Fibroblast of peridontal ligament (primary cell): ENCODE measurements at regions not wholly inside any gene's neighbourhood (a gene's known extent, or its start where the extent isn't known, plus 50 kb on each side); places are given as distances from the start of the nearest gene placed in this dataset.
"Not testable (repeated sequence)": the region's sequence is repeated elsewhere in the genome, so short reads cannot be mapped to it uniquely, and the experiment has no call there.

ENCODE experiments used
- DNase-seq: peaks from one replicate; pipeline ENCODE4 v3.0.0-alpha.2; 2010; ENCODE audit errors: extremely low read depth

GRCh38 chr6:148602136-148602535 lies 144.7 kb upstream of the UST start:
- no peak for DNase-seq

GRCh38 chr6:148608199-148608951 lies 138.5 kb upstream of the UST start:
- peak; percentile 34 for DNase-seq

- DNase-seq, result peak; percentile 55
Measured at GRCh38 chr6:148611213-148611612, 135.6 kb upstream of the UST start.

GRCh38 chr6:148612043-148612442 lies 134.8 kb upstream of the UST start:
- no peak for DNase-seq

- DNase-seq, result no peak
Measured at GRCh38 chr6:148614602-148615001, 132.2 kb upstream of the UST start.

GRCh38 chr6:148616841-148617240 lies 130.0 kb upstream of the UST start:
- DNase-seq, result peak; percentile 30

- DNase-seq, result no peak
Measured at GRCh38 chr6:148617530-148617929, 129.3 kb upstream of the UST start.

- DNase-seq, result no peak
Measured at GRCh38 chr6:148619891-148620290, 126.9 kb upstream of the UST start.

GRCh38 chr6:148620579-148621298 lies 126.1 kb upstream of the UST start:
- DNase-seq, result no peak

GRCh38 chr6:148625609-148626008 lies 121.2 kb upstream of the UST start:
- DNase-seq, result no peak

GRCh38 chr6:148628251-148628650 lies 118.6 kb upstream of the UST start:
- DNase-seq, result no peak

GRCh38 chr6:148629181-148629580 lies 117.6 kb upstream of the UST start:
- peak; percentile 18 for DNase-seq

GRCh38 chr6:148629592-148630465 lies 117.0 kb upstream of the UST start:
- no peak for DNase-seq

GRCh38 chr6:148635070-148635743 lies 111.6 kb upstream of the UST start:
- no peak for DNase-seq

GRCh38 chr6:148641836-148642235 lies 105.0 kb upstream of the UST start:
- DNase-seq, result not testable (repeated sequence)

GRCh38 chr6:148643208-148643607 lies 103.6 kb upstream of the UST start:
- not testable (repeated sequence) for DNase-seq

- DNase-seq, result not testable (repeated sequence)
Measured at GRCh38 chr6:148645049-148645448, 101.8 kb upstream of the UST start.

GRCh38 chr6:148648754-148649453 lies 97.9 kb upstream of the UST start:
- DNase-seq, result no peak

GRCh38 chr6:148649454-148649963 lies 97.3 kb upstream of the UST start:
- no peak for DNase-seq

- DNase-seq, result no peak
Measured at GRCh38 chr6:148650941-148651505, 95.8 kb upstream of the UST start.

- no peak for DNase-seq
Measured at GRCh38 chr6:148652205-148652604, 94.6 kb upstream of the UST start.
